ENCODE measurements at regions not wholly inside any gene's neighbourhood (a gene's known extent, or its start where the extent isn't known, plus 50 kb on each side); places are given as distances from the start of the nearest gene placed in this dataset.

- Mint-ChIP-seq H3K9me3 (no peaks in the 10 kb centered on the region), H3K27me3 (no peaks in the 10 kb centered on the region), H3K27ac (no peak overlapping the region), H3K4me1 (no peaks in the 10 kb centered on the region), H3K4me3 (no peak overlapping the region), H3K36me3 (no peaks in the 10 kb centered on the region)
- DNase-seq (no peak), ATAC-seq (ENCODE audit: low read depth) (no peak)
- POLR2A ChIA-PET, result no interaction called here
Measured at GRCh38 chr3:117103675-117104074, 394.1 kb downstream of the TUSC7 start.

DNA sequence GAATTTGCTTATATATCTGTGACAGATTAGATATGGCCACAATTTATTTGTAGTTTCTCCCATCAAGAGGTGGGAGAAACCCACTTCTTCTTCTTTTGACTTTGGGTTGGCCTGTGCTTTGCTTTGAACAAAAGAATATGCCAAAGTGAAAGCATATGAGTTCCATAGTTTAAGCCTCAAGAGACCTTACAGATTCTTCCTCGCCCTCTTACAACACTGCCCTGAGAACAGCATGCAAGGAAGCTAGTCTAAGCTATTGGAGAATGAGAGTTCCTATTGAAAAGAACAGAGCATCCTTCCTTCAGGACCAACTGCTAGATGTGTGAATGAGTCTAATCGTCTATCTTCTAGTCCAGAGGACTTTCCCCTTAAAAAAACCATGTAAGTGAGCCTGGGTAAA is 394.8 kb downstream of the TUSC7 start:
- Mint-ChIP-seq H3K9me3 (no peaks in the 10 kb centered on the region), H3K4me3 (no peak overlapping the region), H3K27me3 (no peaks in the 10 kb centered on the region), H3K27ac (no peak overlapping the region), H3K4me1 (no peaks in the 10 kb centered on the region), H3K36me3 (no peaks in the 10 kb centered on the region)
- DNase-seq (no peak), ATAC-seq (ENCODE audit: low read depth) (no peak)
- POLR2A ChIA-PET, result no interaction called here

DNA sequence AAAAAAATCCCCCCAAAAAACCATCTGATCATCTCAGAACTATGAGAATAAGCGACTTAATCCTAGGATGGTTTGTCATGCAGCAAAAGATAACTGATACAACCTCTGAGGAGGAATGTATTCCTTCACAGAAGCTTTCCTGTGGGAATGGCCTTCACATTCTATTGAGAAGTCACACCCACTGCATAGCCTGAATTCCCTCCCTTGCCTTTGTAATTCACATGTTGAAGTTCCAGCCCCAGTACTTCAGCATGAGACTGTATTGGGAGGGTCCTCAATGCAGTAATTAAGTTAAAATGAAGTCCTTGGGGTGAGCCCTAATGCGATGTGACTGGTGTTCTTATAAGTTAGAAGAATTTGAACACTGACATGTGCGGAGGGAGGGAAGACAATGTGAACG is 395.2 kb downstream of the TUSC7 start:
- no peak overlapping the region for H3K27ac Mint-ChIP-seq
- H3K36me3 Mint-ChIP-seq, result no peaks in the 10 kb centered on the region
- H3K4me1 Mint-ChIP-seq, result no peaks in the 10 kb centered on the region
- ATAC-seq (ENCODE audit: low read depth), result no peak
- POLR2A ChIA-PET, result no interaction called here
- H3K9me3 Mint-ChIP-seq, result no peaks in the 10 kb centered on the region
- no peaks in the 10 kb centered on the region for H3K27me3 Mint-ChIP-seq
- H3K4me3 Mint-ChIP-seq, result no peak overlapping the region
- no peak for DNase-seq

- Mint-ChIP-seq H3K4me1 (no peaks in the 10 kb centered on the region), H3K27ac (no peak overlapping the region), H3K36me3 (no peaks in the 10 kb centered on the region), H3K4me3 (no peak overlapping the region), H3K9me3 (no peaks in the 10 kb centered on the region), H3K27me3 (no peaks in the 10 kb centered on the region)
- no peak for DNase-seq
- POLR2A ChIA-PET, result no interaction called here
- ATAC-seq (ENCODE audit: low read depth), result no peak
Measured at GRCh38 chr3:117105686-117106085, 396.1 kb downstream of the TUSC7 start.

- Mint-ChIP-seq H3K9me3 (no peaks in the 10 kb centered on the region), H3K27me3 (no peaks in the 10 kb centered on the region), H3K36me3 (no peaks in the 10 kb centered on the region), H3K27ac (no peak overlapping the region), H3K4me1 (no peaks in the 10 kb centered on the region), H3K4me3 (no peak overlapping the region)
- DNase-seq, result no peak
- POLR2A ChIA-PET, result no interaction called here
- no peak for ATAC-seq (ENCODE audit: low read depth)
Measured at GRCh38 chr3:117106396-117106795, 396.8 kb downstream of the TUSC7 start.

GRCh38 chr3:117107946-117108345 is 398.4 kb downstream of the TUSC7 start:
- POLR2A ChIA-PET, result no interaction called here
- Mint-ChIP-seq H3K27ac (no peak overlapping the region), H3K4me1 (no peaks in the 10 kb centered on the region), H3K27me3 (no peaks in the 10 kb centered on the region), H3K36me3 (no peaks in the 10 kb centered on the region), H3K4me3 (no peak overlapping the region), H3K9me3 (peaks cover 2% of the 10 kb centered on the region)
- DNase-seq, result no peak
- ATAC-seq (ENCODE audit: low read depth), result no peak

- no peak for DNase-seq
- POLR2A ChIA-PET, result no interaction called here
- Mint-ChIP-seq H3K9me3 (peaks cover 2% of the 10 kb centered on the region), H3K36me3 (no peaks in the 10 kb centered on the region), H3K27ac (no peak overlapping the region), H3K4me3 (no peak overlapping the region), H3K27me3 (no peaks in the 10 kb centered on the region), H3K4me1 (no peaks in the 10 kb centered on the region)
- no peak for ATAC-seq (ENCODE audit: low read depth)
Measured at GRCh38 chr3:117109178-117109577, 399.6 kb downstream of the TUSC7 start.

DNA sequence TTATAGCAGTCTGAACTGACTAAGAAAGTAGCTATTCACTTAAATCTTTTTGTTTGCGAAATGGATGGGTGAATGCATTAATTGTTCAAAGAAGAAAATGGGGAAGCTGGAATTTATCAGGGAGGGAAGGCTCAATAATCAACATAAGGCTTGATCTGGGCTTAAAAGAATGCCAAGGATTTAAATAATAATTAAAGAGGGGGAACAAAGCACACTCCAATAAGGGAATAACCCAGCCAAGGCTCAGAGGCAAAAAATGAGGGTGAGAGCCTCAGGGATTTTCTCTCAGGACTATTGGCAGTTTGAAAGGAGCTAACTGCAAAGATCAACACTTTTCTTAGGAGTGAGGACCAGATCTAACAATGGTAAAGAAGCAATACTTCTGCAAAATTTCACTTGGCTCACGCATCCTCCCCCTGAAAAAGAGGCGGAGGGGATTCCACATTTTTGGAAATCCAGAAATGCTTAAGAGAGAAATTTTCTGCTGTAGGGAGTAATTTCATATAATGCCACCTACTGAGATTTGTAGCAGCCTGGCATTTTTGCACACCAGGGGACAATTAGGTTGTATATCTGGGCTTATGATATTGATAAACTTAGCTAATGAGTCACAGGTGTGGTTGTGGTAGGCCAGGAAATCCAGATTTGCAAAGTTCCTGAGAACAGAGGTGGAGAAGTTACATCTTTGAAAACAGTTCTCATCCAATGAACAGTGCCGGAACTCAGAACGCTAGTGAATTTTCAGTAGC is 405.1 kb downstream of the TUSC7 start:
- Mint-ChIP-seq H3K36me3 (no peaks in the 10 kb centered on the region), H3K4me3 (no peak overlapping the region)

DNA sequence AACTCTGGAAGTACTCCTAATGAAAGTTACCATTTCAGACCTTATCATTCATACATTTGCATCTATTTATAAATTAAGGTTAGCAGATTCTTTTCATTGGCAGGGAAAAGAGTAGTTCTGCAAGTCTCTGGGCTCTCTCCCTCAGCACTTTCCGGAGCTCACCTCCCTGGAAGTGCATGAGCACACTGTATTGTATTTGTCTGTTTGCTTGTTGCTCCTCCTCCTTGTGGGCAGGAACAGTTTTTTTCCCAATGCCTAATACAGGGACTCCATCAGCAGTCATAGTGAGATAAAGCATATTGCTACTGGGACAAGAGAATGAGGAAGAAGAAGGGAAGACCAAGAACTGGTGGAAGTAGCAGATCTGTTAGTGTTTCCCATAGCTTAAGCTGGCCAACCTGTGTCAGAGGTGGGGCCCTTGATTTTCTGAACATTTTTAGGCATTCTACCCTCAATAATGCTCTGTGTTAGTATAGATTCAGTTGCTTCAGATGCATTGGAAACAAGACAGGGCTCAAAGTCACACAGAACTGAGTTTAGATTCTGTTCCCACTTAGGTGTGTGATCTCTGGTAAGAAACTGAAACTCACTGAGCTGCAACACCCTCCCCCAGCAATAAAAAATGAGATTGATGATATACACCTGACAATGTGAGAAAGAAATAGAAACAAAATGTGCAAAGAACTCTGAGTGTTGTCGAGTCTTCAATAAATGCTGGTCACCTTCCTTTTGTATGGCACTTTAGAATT is 407.8 kb downstream of the TUSC7 start:
- no peaks in the 10 kb centered on the region for H3K4me1 Mint-ChIP-seq
- H3K4me3 Mint-ChIP-seq, result no peak overlapping the region
- H3K27ac Mint-ChIP-seq, result no peak overlapping the region
- H3K9me3 Mint-ChIP-seq, result peaks cover 2% of the 10 kb centered on the region
- DNase-seq, result no peak
- POLR2A ChIA-PET, result no interaction called here
- no peaks in the 10 kb centered on the region for H3K36me3 Mint-ChIP-seq
- no peaks in the 10 kb centered on the region for H3K27me3 Mint-ChIP-seq
- no peak for ATAC-seq (ENCODE audit: low read depth)

More for the DNA sequence above, 405.1 kb downstream of the TUSC7 start:
- Mint-ChIP-seq H3K4me1 (no peaks in the 10 kb centered on the region), H3K27me3 (no peaks in the 10 kb centered on the region), H3K27ac (no peak overlapping the region), H3K9me3 (peaks cover 2% of the 10 kb centered on the region)
- POLR2A ChIA-PET, result no interaction called here
- DNase-seq (no peak), ATAC-seq (ENCODE audit: low read depth) (no peak)

DNA sequence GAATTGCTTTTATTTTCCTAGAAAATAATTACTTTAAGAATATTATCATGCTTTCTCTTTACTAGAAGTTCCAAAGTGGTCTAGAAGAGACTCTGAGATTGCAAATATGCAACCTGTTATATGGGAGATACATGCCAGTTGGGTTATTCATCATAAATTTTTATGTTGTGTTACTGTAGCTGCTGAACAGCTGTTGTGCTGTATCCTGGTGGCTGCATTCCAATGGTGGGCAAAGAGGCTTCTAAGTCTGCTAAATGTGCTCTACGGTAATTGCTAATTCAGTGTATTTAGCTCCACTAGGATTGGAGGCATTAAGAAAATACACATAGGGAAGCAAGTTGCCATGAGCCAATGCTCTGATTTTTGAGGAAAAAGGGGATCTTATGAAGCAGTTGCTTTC is 409.0 kb downstream of the TUSC7 start:
- no peaks in the 10 kb centered on the region for H3K36me3 Mint-ChIP-seq
- H3K27ac Mint-ChIP-seq, result no peak overlapping the region
- no peaks in the 10 kb centered on the region for H3K9me3 Mint-ChIP-seq
- no peaks in the 10 kb centered on the region for H3K4me1 Mint-ChIP-seq
- DNase-seq, result no peak
- no peak overlapping the region for H3K4me3 Mint-ChIP-seq
- POLR2A ChIA-PET, result no interaction called here
- ATAC-seq (ENCODE audit: low read depth), result no peak
- no peaks in the 10 kb centered on the region for H3K27me3 Mint-ChIP-seq

GRCh38 chr3:117120014-117120413 is 410.4 kb downstream of the TUSC7 start:
- POLR2A ChIA-PET, result no interaction called here
- H3K9me3 Mint-ChIP-seq, result no peaks in the 10 kb centered on the region
- ATAC-seq (ENCODE audit: low read depth), result no peak

GRCh38 chr3:117122609-117123008 is 413.0 kb downstream of the TUSC7 start:
- POLR2A ChIA-PET, result no interaction called here
- Mint-ChIP-seq H3K27me3 (no peaks in the 10 kb centered on the region), H3K4me3 (no peak overlapping the region), H3K27ac (no peak overlapping the region), H3K9me3 (no peaks in the 10 kb centered on the region), H3K4me1 (no peaks in the 10 kb centered on the region), H3K36me3 (no peaks in the 10 kb centered on the region)
- ATAC-seq (ENCODE audit: low read depth) (no peak), DNase-seq (no peak)

More at GRCh38 chr3:117120014-117120413, 410.4 kb downstream of the TUSC7 start:
- Mint-ChIP-seq H3K27ac (no peak overlapping the region), H3K36me3 (no peaks in the 10 kb centered on the region), H3K27me3 (no peaks in the 10 kb centered on the region), H3K4me3 (no peak overlapping the region), H3K4me1 (no peaks in the 10 kb centered on the region)
- DNase-seq, result no peak

- H3K4me1 Mint-ChIP-seq, result no peaks in the 10 kb centered on the region
- H3K9me3 Mint-ChIP-seq, result no peaks in the 10 kb centered on the region
- H3K36me3 Mint-ChIP-seq, result no peaks in the 10 kb centered on the region
- POLR2A ChIA-PET, result no interaction called here
- H3K27me3 Mint-ChIP-seq, result no peaks in the 10 kb centered on the region
- no peak for ATAC-seq (ENCODE audit: low read depth)
- no peak for DNase-seq
- H3K27ac Mint-ChIP-seq, result no peak overlapping the region
- H3K4me3 Mint-ChIP-seq, result no peak overlapping the region
Measured at GRCh38 chr3:117126460-117126859, 416.9 kb downstream of the TUSC7 start.

DNA sequence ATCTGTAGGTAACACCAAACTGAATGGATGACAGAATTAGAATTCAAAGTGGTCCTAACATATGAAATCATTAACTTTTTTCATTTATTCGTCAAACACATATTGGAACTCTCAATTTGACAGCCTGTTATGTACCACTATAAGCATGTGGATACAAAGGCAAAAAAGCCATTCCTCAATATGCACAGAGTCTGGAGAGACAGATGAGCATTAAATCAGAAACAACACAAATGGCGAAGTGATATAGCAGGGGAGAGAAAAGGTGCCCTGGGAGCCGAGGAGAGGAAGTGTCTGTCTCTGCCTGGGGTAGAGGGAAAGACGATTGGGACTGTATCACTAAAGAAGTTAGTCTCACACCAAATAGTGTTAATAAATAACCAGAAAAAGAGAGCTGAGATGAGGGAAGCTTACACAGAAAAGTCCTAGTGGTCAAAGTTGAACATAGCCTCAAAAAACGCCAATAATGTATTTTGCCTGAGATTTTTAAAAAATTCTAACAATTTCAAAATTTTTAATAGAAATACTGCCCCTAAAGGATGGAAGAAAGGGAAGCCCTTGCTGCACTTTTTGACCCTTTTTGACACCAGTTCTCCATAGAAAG is 417.5 kb downstream of the TUSC7 start:
- H3K4me3 Mint-ChIP-seq, result no peak overlapping the region
- ATAC-seq (ENCODE audit: low read depth), result no peak

More for the DNA sequence above, 417.5 kb downstream of the TUSC7 start:
- Mint-ChIP-seq H3K36me3 (no peaks in the 10 kb centered on the region), H3K9me3 (no peaks in the 10 kb centered on the region), H3K27me3 (no peaks in the 10 kb centered on the region), H3K27ac (no peak overlapping the region), H3K4me1 (no peaks in the 10 kb centered on the region)
- DNase-seq, result no peak
- POLR2A ChIA-PET, result no interaction called here
